Smooth muscle cell (in vitro differentiated cells): ENCODE measurements at regions not wholly inside any gene's neighbourhood (a gene's known extent, or its start where the extent isn't known, plus 50 kb on each side); places are given as distances from the start of the nearest gene placed in this dataset.

Experiments used
- DNase-seq: peaks from one replicate; lab custom pipeline; 2025; ENCODE audit not compliant: unreplicated experiment; lab: John Stamatoyannopoulos, UW
- H2AFZ ChIP-seq: fragments of 200-600 bp; sonication (generic); 2 replicates; pipeline ENCODE4 v1.6.0; 2016; ENCODE audit warnings: antibody characterized with exemption, low read depth, mild to moderate bottlenecking
- H3F3A ChIP-seq: fragments of 200-600 bp; sonication (generic); 2 replicates; pipeline ENCODE4 v1.6.0; 2017; ENCODE audit warnings: antibody characterized with exemption, low read depth
- H3K27ac ChIP-seq: fragments of 200-600 bp; sonication (generic); 2 replicates; pipeline ENCODE4 v1.5.1; 2016; ENCODE audit warnings: low read depth, mild to moderate bottlenecking
- H3K27me3 ChIP-seq: fragments of 200-600 bp; sonication (generic); 2 replicates; pipeline ENCODE4 v1.6.1; 2016; ENCODE audit warnings: low read depth, mild to moderate bottlenecking
- H3K36me3 ChIP-seq: fragments of 200-600 bp; sonication (generic); 2 replicates; pipeline ENCODE4 v1.5.1; 2016; ENCODE audit warnings: low read depth
- H3K4me1 ChIP-seq: fragments of 200-600 bp; sonication (generic); 2 replicates; pipeline ENCODE4 v1.5.1; 2016; ENCODE audit warnings: low read depth
- H3K4me2 ChIP-seq: fragments of 200-600 bp; sonication (generic); 2 replicates; pipeline ENCODE4 v1.6.0; 2016; ENCODE audit warnings: mild to moderate bottlenecking
- H3K4me3 ChIP-seq: fragments of 200-600 bp; sonication (generic); 2 replicates; pipeline ENCODE4 v1.5.1; 2016; ENCODE audit warnings: mild to moderate bottlenecking
- H3K79me2 ChIP-seq: fragments of 200-600 bp; sonication (generic); 2 replicates; pipeline ENCODE4 v1.6.0; 2016; ENCODE audit warnings: low read depth, mild to moderate bottlenecking
- H3K9ac ChIP-seq: fragments of 200-600 bp; sonication (generic); 2 replicates; pipeline ENCODE4 v1.6.0; 2016; ENCODE audit warnings: low read depth
- H3K9me3 ChIP-seq: fragments of 200-600 bp; sonication (generic); replicated peaks from 2 replicates; pipeline ENCODE4 v1.5.1; 2016; ENCODE audit warnings: low read depth
- H4K20me1 ChIP-seq: fragments of 200-600 bp; sonication (generic); 2 replicates; pipeline ENCODE4 v1.6.0; 2016; ENCODE audit warnings: low read depth
- WGBS: methylation state at CpG from one replicate; pipeline ENCODE4 v1.1.7; 2016; ENCODE audit warnings: low lambda C conversion rate; 5-methylcytosine and 5-hydroxymethylcytosine counted together
- TF ChIP-seq, protein P1 (sequence below): fragments of 200-600 bp; sonication (generic); IDR thresholded peaks from 2 replicates; pipeline ENCODE4 v1.5.1; 2017; ENCODE audit warnings: borderline replicate concordance, mild to moderate bottlenecking, antibody characterized with exemption; ENCODE audit not compliant: insufficient read depth, poor library complexity, severe bottlenecking

DNA sequence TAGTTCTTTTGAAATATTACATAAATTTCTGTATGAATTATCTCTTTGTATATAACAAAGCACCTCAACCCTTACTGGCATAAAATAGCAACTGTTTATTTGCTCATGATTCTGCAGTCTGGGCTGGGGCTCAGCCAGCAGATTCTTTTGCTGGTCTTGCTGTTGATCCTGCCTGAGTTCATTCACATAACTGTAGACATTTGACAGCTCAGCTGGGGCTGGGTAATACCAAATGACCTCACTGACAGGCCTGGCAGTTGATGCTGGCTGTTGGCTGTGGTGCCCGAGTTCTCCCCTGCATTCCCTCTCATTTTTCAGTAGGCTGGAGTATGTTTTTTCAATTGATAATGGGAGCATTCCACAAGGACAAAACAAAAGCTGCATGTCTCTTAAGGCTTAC is 449.9 kb upstream of the GOLIM4 start:
- WGBS, result 65% methylated on average over 1 of the region's 1 CpG
- Histone ChIP-seq H3K9ac (no peak overlapping the region), H3K27me3 (no peaks in the 10 kb centered on the region), H3F3A (no peaks in the 10 kb centered on the region), H3K9me3 (no peaks in the 10 kb centered on the region), H4K20me1 (no peaks in the 10 kb centered on the region), H3K4me2 (no peak overlapping the region), H3K36me3 (no peaks in the 10 kb centered on the region), H3K79me2 (no peaks in the 10 kb centered on the region), H2AFZ (no peak overlapping the region), H3K4me1 (peaks cover 8% of the 10 kb centered on the region), H3K27ac (no peak overlapping the region), H3K4me3 (no peak overlapping the region)
- no peak for DNase-seq
- TF ChIP-seq, protein P1, sequence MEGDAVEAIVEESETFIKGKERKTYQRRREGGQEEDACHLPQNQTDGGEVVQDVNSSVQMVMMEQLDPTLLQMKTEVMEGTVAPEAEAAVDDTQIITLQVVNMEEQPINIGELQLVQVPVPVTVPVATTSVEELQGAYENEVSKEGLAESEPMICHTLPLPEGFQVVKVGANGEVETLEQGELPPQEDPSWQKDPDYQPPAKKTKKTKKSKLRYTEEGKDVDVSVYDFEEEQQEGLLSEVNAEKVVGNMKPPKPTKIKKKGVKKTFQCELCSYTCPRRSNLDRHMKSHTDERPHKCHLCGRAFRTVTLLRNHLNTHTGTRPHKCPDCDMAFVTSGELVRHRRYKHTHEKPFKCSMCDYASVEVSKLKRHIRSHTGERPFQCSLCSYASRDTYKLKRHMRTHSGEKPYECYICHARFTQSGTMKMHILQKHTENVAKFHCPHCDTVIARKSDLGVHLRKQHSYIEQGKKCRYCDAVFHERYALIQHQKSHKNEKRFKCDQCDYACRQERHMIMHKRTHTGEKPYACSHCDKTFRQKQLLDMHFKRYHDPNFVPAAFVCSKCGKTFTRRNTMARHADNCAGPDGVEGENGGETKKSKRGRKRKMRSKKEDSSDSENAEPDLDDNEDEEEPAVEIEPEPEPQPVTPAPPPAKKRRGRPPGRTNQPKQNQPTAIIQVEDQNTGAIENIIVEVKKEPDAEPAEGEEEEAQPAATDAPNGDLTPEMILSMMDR, result no peak

DNA sequence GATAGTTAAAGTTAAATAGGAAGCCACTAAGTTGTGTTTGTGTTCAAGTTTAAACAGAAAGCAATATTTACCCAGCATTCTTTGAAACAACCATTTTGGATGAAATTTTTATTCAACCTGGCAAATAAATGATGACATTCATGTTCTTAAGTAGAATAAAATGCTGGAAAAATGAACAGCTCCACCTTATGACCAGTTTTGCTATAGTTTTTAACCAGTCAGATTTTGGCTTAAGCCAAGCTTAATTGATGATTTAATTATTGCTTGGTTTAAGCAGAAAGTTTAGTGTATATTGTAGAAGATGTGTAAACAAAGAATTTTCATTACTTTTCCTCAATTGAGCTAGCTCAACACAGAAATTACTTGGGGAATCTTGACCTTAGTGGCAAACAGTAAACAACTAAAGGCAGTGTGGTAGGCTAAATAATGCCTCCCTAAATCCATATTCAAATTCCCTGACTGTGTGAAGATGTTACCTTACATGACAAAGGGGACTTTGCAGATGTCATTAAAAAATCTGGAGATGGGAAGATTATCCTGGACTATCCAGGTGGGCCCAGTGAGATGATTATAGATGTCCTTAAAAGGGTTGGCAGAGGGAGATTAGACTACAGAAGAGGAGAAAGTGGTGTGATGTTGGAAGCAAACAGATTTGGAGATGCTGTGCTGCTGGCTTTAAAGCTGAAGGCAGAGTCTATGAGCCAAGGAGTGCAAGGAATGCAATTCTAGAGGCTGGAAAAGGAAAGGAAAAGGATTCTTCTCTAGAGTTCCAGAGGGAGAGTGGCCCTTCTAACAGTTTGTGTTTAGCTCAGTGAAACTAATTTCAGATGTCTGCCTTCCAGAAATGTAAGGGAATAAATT is 448.6 kb upstream of the GOLIM4 start:
- Histone ChIP-seq H2AFZ (no peak overlapping the region), H3F3A (no peaks in the 10 kb centered on the region), H3K4me1 (peaks cover 8% of the 10 kb centered on the region), H4K20me1 (no peaks in the 10 kb centered on the region), H3K4me2 (no peak overlapping the region), H3K27ac (no peak overlapping the region), H3K9ac (no peak overlapping the region), H3K4me3 (no peak overlapping the region), H3K36me3 (no peaks in the 10 kb centered on the region), H3K27me3 (no peaks in the 10 kb centered on the region), H3K9me3 (no peaks in the 10 kb centered on the region), H3K79me2 (no peaks in the 10 kb centered on the region)
- DNase-seq, result no peak
- TF ChIP-seq, protein P1, result peak; percentile 8

DNA sequence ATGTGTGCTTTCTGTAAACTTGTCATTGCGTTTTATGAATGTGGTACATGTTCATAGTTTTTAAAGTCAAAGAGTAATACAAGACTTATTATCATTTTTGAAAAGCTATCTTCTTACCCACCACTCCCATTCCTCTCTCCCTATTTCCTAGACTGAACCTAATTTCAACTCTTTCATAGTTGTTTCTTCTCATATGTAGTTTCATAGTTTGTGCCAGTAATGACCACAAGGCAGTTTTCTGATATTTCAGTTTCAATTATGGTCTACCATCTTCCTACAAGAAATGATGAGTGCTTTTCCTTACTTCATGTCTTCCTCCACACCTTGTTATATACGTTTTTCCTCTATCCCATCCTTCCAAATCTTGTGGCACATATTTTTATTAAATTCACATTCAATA is 445.0 kb upstream of the GOLIM4 start:
- Histone ChIP-seq H4K20me1 (no peaks in the 10 kb centered on the region), H3K27me3 (no peaks in the 10 kb centered on the region), H2AFZ (no peak overlapping the region), H3K79me2 (no peaks in the 10 kb centered on the region), H3K4me1 (no peaks in the 10 kb centered on the region), H3K4me2 (no peak overlapping the region), H3K9ac (no peak overlapping the region), H3K36me3 (no peaks in the 10 kb centered on the region), H3K9me3 (no peaks in the 10 kb centered on the region), H3F3A (no peaks in the 10 kb centered on the region), H3K27ac (no peak overlapping the region), H3K4me3 (no peak overlapping the region)
- DNase-seq, result no peak
- TF ChIP-seq, protein P1, result no peak
- WGBS, result 59% methylated on average over 2 of the region's 2 CpGs

DNA sequence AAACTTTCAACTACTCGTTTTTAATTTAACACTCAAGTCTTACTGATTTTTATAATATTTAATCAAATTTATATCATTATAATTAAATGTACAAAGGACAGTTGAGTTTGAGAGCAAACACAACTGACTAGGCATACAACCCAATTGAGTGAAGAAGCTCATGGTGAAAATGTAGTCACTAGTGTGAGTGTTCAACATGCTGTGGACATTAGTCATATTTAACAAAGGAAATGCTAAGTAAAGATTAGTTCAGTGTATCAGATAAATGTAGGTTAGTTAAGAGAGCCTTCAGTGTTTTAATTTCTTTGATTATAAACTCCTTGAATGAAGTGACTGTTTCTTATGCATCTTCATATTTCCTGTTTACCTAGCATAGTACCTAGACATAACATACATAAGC is 444.2 kb upstream of the GOLIM4 start:
- TF ChIP-seq, protein P1, result no peak
- no peak for DNase-seq

More for the DNA sequence above, 444.2 kb upstream of the GOLIM4 start:
- Histone ChIP-seq H3K4me2 (no peak overlapping the region), H3K36me3 (no peaks in the 10 kb centered on the region), H2AFZ (no peak overlapping the region), H3K27ac (no peak overlapping the region), H3K4me3 (no peak overlapping the region), H3K9ac (no peak overlapping the region), H4K20me1 (no peaks in the 10 kb centered on the region), H3K27me3 (no peaks in the 10 kb centered on the region), H3K79me2 (no peaks in the 10 kb centered on the region), H3F3A (no peaks in the 10 kb centered on the region), H3K4me1 (no peaks in the 10 kb centered on the region), H3K9me3 (no peaks in the 10 kb centered on the region)
- WGBS, result 93% methylated on average over 1 of the region's 1 CpG
